GM20000 (cell line): ENCODE measurements at regions not wholly inside any gene's neighbourhood (a gene's known extent, or its start where the extent isn't known, plus 50 kb on each side); places are given as distances from the start of the nearest gene placed in this dataset.

Experiments used
- DNase-seq: peaks from one replicate; pipeline ENCODE4 v3.0.0; 2012; ENCODE audit warnings: low spot score
- TF ChIP-seq, protein P1 (sequence below): IDR thresholded peaks from 2 replicates; pipeline ENCODE4 v1.5.1; 2012; ENCODE audit warnings: mild to moderate bottlenecking, control low read depth; ENCODE audit errors: extremely low read depth, missing control alignments

- TF ChIP-seq, protein P1, sequence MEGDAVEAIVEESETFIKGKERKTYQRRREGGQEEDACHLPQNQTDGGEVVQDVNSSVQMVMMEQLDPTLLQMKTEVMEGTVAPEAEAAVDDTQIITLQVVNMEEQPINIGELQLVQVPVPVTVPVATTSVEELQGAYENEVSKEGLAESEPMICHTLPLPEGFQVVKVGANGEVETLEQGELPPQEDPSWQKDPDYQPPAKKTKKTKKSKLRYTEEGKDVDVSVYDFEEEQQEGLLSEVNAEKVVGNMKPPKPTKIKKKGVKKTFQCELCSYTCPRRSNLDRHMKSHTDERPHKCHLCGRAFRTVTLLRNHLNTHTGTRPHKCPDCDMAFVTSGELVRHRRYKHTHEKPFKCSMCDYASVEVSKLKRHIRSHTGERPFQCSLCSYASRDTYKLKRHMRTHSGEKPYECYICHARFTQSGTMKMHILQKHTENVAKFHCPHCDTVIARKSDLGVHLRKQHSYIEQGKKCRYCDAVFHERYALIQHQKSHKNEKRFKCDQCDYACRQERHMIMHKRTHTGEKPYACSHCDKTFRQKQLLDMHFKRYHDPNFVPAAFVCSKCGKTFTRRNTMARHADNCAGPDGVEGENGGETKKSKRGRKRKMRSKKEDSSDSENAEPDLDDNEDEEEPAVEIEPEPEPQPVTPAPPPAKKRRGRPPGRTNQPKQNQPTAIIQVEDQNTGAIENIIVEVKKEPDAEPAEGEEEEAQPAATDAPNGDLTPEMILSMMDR: no peak
Observed at GRCh38 chr4:123953566-123953965, 557.0 kb downstream of the SPRY1 start.

DNA sequence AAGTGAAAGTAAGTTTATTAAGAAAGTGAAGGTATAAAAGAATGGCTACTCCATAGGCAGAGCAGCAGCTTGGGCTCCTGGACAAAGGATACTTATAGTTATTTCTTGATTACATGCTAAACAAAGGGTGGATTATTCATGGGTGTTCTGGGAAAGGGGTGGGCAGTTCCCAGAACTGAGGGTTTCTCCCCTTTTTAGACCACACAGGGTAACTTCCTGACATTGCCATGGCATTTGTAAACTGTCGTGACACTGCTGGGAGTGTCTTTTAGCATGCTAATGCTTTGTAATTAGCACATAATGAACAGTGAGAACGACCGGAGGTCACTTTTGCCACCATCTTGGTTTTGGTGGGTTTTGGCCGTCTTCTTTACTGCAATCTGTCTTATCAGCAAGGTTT is 557.6 kb downstream of the SPRY1 start:
- DNase-seq: no peak
- TF ChIP-seq, protein P1: no peak

More at GRCh38 chr4:123953566-123953965, 557.0 kb downstream of the SPRY1 start:
- DNase-seq: no peak

DNA sequence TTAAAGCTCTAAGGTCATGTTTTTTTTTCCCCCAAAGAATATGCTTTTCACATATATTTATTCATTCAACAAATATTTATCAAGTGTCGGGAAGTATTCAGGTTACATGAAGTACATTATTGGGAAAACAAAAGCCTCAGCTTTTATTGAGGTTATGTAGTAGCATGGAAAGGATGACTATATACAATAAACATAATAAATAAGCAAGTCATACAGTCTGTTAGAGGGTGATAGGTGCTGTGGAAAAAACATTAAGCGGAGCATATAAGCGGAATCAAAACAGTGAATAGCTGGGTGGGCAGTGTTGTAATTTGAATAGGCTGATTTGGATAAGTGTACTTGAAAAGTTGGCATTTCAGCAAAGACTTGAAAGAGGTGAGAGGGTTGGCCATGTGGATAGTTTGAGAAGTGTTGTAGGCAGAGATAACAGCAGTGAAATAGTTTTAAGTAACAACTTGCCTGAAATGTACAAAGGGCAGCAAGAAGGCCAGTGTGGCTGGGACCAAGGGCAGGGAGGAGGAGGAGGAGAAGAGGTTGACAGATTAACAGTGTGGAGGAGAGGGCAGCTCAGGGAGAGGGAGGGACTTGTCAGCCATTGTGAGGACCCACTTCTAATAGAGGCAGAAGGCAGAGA is 558.7 kb downstream of the SPRY1 start:
- no peak for DNase-seq
- TF ChIP-seq, protein P1: no peak

DNA sequence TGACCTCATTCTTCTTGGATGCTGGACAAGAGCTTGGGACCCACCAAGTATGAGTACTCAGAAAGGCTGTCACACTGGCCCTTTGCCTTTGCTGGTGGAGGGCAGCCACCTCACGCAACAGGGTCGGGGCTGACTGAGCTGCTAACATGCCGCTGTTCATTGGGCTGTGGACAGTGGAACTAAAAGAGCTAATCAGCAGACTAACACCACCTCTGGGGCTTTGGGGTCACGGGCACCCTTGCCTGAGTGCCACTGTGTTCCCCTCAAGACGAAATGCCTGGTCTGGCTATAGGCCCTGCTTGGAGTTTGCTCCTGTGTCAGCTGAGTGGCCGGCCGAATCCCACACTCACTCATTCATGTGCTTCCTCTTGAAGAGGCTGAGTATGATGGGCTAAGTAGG is 559.6 kb downstream of the SPRY1 start:
- TF ChIP-seq, protein P1: no peak

GRCh38 chr4:123966990-123967769 is 570.6 kb downstream of the SPRY1 start:
- TF ChIP-seq, protein P1: no peak
- DNase-seq: no peak

More for the DNA sequence above, 559.6 kb downstream of the SPRY1 start:
- DNase-seq: no peak

DNA sequence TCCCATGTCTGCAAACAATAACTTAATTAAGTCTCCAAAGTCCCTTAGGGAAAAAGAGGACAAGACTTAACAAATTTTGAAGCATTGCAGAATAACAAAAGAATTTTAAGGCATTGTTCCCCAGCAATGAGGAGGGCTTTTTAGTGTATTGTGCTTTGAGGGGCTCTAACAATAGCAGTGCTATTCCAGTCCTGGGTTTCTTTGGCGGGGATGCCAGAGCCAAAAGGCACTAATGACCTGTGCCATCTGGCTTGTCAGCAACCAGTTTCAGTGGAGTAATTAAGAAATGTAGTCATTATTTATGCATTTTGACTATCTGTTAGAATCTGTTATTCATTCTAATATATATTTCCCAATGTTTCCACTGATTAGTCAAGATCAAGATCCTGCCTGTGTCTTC is 575.4 kb downstream of the SPRY1 start:
- no peak for DNase-seq
- TF ChIP-seq, protein P1: no peak

GRCh38 chr4:123974386-123975149 is 578.0 kb downstream of the SPRY1 start:
- TF ChIP-seq, protein P1: no peak
- DNase-seq: no peak
